ENCODE measurements at regions not wholly inside any gene's neighbourhood (a gene's known extent, or its start where the extent isn't known, plus 50 kb on each side); places are given as distances from the start of the nearest gene placed in this dataset.

- no peak overlapping the region for H3K27ac Mint-ChIP-seq
- no peak overlapping the region for H3K4me3 Mint-ChIP-seq
- DNase-seq (ENCODE audit: extremely low spot score, unreplicated experiment), result no peak
- no peaks in the 10 kb centered on the region for H3K36me3 Mint-ChIP-seq
- no peaks in the 10 kb centered on the region for H3K4me1 Mint-ChIP-seq (ENCODE audit: unreplicated experiment)
- H3K27me3 Mint-ChIP-seq, result no peaks in the 10 kb centered on the region
- H3K9me3 Mint-ChIP-seq, result peaks cover 5% of the 10 kb centered on the region
- no peak for TF ChIP-seq CTCF (conservative IDR thresholded peaks at IDR 0.05)
Observed at GRCh38 chr7:68449816-68450215, 1148.5 kb upstream of the AUTS2 start.

- Mint-ChIP-seq H3K36me3 (no peaks in the 10 kb centered on the region), H3K27ac (no peak overlapping the region), H3K4me3 (no peak overlapping the region), H3K4me1 (ENCODE audit: unreplicated experiment) (peaks cover 11% of the 10 kb centered on the region), H3K9me3 (peaks cover 15% of the 10 kb centered on the region), H3K27me3 (peaks cover 9% of the 10 kb centered on the region)
- no peak for DNase-seq (ENCODE audit: extremely low spot score, unreplicated experiment)
- TF ChIP-seq CTCF (conservative IDR thresholded peaks at IDR 0.05), result no peak
Observed at GRCh38 chr7:68454931-68455330, 1143.3 kb upstream of the AUTS2 start.

GRCh38 chr7:68456469-68456868 lies 1141.8 kb upstream of the AUTS2 start:
- peaks cover 10% of the 10 kb centered on the region for H3K27me3 Mint-ChIP-seq
- peaks cover 15% of the 10 kb centered on the region for H3K9me3 Mint-ChIP-seq
- TF ChIP-seq CTCF (conservative IDR thresholded peaks at IDR 0.05), result no peak
- DNase-seq (ENCODE audit: extremely low spot score, unreplicated experiment), result no peak
- no peaks in the 10 kb centered on the region for H3K36me3 Mint-ChIP-seq
- peaks cover 11% of the 10 kb centered on the region for H3K4me1 Mint-ChIP-seq (ENCODE audit: unreplicated experiment)
- H3K4me3 Mint-ChIP-seq, result no peak overlapping the region
- H3K27ac Mint-ChIP-seq, result no peak overlapping the region

- Mint-ChIP-seq H3K27ac (no peak overlapping the region), H3K27me3 (peaks cover 18% of the 10 kb centered on the region), H3K4me3 (no peak overlapping the region), H3K9me3 (peaks cover 19% of the 10 kb centered on the region), H3K36me3 (no peaks in the 10 kb centered on the region), H3K4me1 (ENCODE audit: unreplicated experiment) (peaks cover 11% of the 10 kb centered on the region)
- no peak for TF ChIP-seq CTCF (conservative IDR thresholded peaks at IDR 0.05)
- DNase-seq (ENCODE audit: extremely low spot score, unreplicated experiment), result no peak
Observed at GRCh38 chr7:68457481-68457880, 1140.8 kb upstream of the AUTS2 start.

- no peak overlapping the region for H3K4me3 Mint-ChIP-seq
- no peak overlapping the region for H3K27ac Mint-ChIP-seq
- no peaks in the 10 kb centered on the region for H3K36me3 Mint-ChIP-seq
- peaks cover 19% of the 10 kb centered on the region for H3K9me3 Mint-ChIP-seq
- H3K27me3 Mint-ChIP-seq, result peaks cover 18% of the 10 kb centered on the region
- peaks cover 11% of the 10 kb centered on the region for H3K4me1 Mint-ChIP-seq (ENCODE audit: unreplicated experiment)
- no peak for DNase-seq (ENCODE audit: extremely low spot score, unreplicated experiment)
- no peak for TF ChIP-seq CTCF (conservative IDR thresholded peaks at IDR 0.05)
Observed at GRCh38 chr7:68458010-68458908, 1140.0 kb upstream of the AUTS2 start.

All from type B pancreatic cell (in vitro differentiated cells).